ENCODE measurements at regions not wholly inside any gene's neighbourhood (a gene's known extent, or its start where the extent isn't known, plus 50 kb on each side); places are given as distances from the start of the nearest gene placed in this dataset.
"Not testable (repeated sequence)": the region's sequence is repeated elsewhere in the genome, so short reads cannot be mapped to it uniquely, and the experiment has no call there.

DNA sequence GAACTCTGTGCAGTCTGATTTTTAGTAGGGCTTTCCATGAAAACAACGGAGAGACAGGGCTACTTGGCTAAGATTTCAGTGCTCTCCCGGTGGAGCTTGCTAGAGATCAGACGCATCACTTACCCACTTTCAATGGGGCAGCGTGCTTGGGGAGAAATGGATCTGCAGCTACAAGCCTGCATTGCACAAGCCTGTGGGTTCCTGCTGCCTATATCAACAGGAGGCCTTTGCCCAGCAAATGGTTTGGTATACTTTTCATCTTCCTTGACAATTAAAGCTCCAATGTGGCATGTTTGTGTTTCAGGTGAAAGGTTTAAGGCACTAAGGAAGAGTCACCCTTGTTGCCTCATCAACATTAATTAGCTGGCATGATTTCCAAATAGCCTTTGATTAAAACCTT, 136.0 kb upstream of the FOXQ1 start:
- no peak for DNase-seq
- WGBS, 2 donors, result 84 to 91% methylated on average over 4 of the region's 4 CpGs
- Histone ChIP-seq H3K4me1 (no peaks in the 10 kb centered on the region), H3K36me3 (ENCODE audit: low read depth, missing control alignments) (no peaks in the 10 kb centered on the region), H3K27me3 (no peaks in the 10 kb centered on the region), H3K9me3 (no peaks in the 10 kb centered on the region), H3K27ac (no peak overlapping the region), H3K4me3 (no peak overlapping the region)
- TF ChIP-seq POLR2A (IDR thresholded peaks at IDR 0.05), result no peak
- TF ChIP-seq, protein P1, sequence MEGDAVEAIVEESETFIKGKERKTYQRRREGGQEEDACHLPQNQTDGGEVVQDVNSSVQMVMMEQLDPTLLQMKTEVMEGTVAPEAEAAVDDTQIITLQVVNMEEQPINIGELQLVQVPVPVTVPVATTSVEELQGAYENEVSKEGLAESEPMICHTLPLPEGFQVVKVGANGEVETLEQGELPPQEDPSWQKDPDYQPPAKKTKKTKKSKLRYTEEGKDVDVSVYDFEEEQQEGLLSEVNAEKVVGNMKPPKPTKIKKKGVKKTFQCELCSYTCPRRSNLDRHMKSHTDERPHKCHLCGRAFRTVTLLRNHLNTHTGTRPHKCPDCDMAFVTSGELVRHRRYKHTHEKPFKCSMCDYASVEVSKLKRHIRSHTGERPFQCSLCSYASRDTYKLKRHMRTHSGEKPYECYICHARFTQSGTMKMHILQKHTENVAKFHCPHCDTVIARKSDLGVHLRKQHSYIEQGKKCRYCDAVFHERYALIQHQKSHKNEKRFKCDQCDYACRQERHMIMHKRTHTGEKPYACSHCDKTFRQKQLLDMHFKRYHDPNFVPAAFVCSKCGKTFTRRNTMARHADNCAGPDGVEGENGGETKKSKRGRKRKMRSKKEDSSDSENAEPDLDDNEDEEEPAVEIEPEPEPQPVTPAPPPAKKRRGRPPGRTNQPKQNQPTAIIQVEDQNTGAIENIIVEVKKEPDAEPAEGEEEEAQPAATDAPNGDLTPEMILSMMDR (IDR thresholded peaks at IDR 0.05), result no peak
- intact Hi-C loops (cut with DNase I; ENCODE audit: low total_unique reads), result no loop called here

DNA sequence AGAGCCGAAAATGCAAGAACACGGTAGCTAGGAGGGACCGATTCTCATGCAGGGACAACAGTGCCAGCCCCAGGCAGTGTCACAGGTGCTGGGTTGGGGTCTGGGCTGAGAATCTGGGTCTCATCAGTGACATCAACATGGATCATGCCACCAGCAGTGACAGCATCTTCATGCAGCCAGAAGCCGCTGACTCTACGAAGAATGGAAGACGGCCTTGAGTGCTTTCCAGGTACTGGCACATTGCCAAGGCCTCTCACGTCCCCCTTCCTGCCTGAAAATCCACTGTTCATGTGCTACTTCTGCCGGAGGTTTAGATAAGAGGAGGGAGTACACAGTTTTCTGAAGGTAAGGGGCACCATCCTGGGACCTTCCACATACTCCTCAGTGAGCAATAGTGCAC, 141.1 kb upstream of the FOXQ1 start:
- TF ChIP-seq, protein P1 (IDR thresholded peaks at IDR 0.05), result no peak
- no peak for TF ChIP-seq POLR2A (IDR thresholded peaks at IDR 0.05)
- DNase-seq, result peak; percentile 74
- H3K9me3 ChIP-seq, result no peaks in the 10 kb centered on the region
- H3K27ac ChIP-seq, result no peak overlapping the region
- intact Hi-C loops (cut with DNase I; ENCODE audit: low total_unique reads), result no loop called here
- WGBS, 2 donors, result 29 to 58% methylated on average over 7 to 8 of the region's 8 CpGs
- no peaks in the 10 kb centered on the region for H3K4me1 ChIP-seq
- H3K36me3 ChIP-seq (ENCODE audit: low read depth, missing control alignments), result no peaks in the 10 kb centered on the region
- no peaks in the 10 kb centered on the region for H3K27me3 ChIP-seq
- no peak overlapping the region for H3K4me3 ChIP-seq

DNA sequence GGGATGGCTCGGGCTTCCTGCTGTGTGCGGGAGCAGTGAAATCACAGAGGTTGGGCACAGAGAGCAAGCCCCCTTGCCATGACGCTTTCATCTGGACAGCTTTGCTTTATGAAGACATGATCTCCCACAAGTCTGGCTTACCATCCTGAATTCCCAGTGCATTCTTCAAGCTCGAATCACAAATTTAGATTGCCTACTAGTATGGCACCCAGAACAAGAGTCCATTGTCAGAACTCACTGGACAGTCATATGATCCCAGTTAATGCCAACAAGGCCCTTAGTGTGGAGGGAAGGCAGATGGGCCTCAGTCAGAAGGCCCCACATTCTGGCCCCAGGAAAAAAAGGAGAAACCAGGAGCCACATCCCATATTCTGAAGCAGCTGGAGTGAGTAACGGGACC, 147.3 kb upstream of the FOXQ1 start:
- no peaks in the 10 kb centered on the region for H3K36me3 ChIP-seq (ENCODE audit: low read depth, missing control alignments)
- DNase-seq, result no peak
- H3K27ac ChIP-seq, result no peak overlapping the region
- no peaks in the 10 kb centered on the region for H3K4me1 ChIP-seq
- H3K27me3 ChIP-seq, result no peaks in the 10 kb centered on the region
- H3K9me3 ChIP-seq, result no peaks in the 10 kb centered on the region
- WGBS, 2 donors, result 76 to 83% methylated on average over 5 of the region's 5 CpGs
- no peak overlapping the region for H3K4me3 ChIP-seq
- TF ChIP-seq, protein P1 (IDR thresholded peaks at IDR 0.05), result no peak
- TF ChIP-seq POLR2A (IDR thresholded peaks at IDR 0.05), result no peak
- intact Hi-C loops (cut with DNase I; ENCODE audit: low total_unique reads), result no loop called here

DNA sequence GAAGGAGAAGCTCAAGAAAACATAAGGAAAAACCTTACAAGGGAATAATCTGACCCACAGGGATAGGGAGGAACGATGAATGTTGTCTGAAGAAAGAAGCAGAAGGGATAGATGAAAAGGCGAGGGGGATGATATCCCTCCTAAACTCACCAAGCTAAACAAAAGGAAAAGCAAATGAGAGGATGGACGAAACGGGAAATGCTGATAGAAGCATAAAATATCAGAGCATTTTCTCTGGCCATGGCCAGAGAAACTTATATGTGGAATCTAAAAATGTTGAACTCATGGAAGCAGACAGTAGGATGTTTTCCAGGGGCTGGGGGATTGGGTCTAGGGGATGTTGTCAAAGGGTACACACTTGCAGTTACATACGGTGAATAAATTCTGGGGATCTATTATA, 148.4 kb upstream of the FOXQ1 start:
- H3K36me3 ChIP-seq (ENCODE audit: low read depth, missing control alignments), result no peaks in the 10 kb centered on the region
- H3K27me3 ChIP-seq, result no peaks in the 10 kb centered on the region
- no peak overlapping the region for H3K27ac ChIP-seq
- DNase-seq, result no peak
- no peaks in the 10 kb centered on the region for H3K4me1 ChIP-seq
- no peak for TF ChIP-seq POLR2A (IDR thresholded peaks at IDR 0.05)
- TF ChIP-seq, protein P1 (IDR thresholded peaks at IDR 0.05), result no peak
- intact Hi-C loops (cut with DNase I; ENCODE audit: low total_unique reads), result no loop called here
- 68 to 71% methylated on average over 5 of the region's 5 CpGs for WGBS, 2 donors
- no peak overlapping the region for H3K4me3 ChIP-seq
- H3K9me3 ChIP-seq, result no peaks in the 10 kb centered on the region

DNA sequence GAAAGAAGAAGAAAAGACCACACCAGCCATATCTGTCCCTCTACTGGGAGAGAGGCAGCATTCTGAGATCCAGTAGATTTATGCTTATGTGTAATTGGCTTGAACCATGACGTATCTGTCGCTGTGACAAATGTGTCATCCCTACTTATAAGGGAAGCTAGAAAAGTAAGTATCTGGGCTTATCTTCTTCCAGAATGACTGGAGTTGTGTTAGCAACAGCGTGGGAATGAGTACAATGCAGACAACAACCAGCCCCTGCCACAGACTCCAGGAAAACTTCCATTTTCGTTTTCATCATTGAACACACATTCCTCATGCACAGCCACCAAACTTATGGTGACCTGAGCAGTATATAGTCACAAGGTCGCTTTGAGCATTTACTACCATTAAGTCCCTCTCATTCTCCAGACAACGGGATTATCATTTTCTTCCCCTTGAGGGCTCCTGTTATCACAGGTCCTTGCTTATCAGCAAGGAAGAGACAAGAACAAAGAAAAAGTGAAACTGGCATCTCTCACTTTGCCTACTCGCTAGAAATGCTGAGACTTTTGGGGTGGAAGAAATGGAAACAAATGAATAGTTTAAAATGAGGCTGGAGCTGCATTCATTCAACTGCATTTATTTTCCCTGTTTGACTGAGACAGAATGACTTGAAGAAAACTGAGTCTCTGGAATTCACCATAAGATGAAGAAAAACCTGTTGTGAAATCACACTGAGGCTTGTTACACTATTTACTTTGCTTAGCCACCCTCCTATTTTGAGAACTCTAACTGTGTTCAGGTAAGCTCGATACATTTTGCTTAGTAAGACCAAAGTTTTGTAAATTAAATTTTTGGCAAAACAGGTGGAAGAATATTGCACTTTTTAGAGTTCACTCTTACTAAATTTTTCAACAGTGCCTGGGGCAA, 149.3 kb upstream of the FOXQ1 start:
- no peak for TF ChIP-seq POLR2A (IDR thresholded peaks at IDR 0.05)
- TF ChIP-seq, protein P1 (IDR thresholded peaks at IDR 0.05), result no peak
- Histone ChIP-seq H3K36me3 (ENCODE audit: low read depth, missing control alignments) (no peaks in the 10 kb centered on the region), H3K9me3 (no peaks in the 10 kb centered on the region), H3K27me3 (no peaks in the 10 kb centered on the region), H3K4me3 (no peak overlapping the region), H3K4me1 (no peaks in the 10 kb centered on the region), H3K27ac (no peak overlapping the region)
- 68 to 71% methylated on average over 8 of the region's 8 CpGs for WGBS, 2 donors
- no peak for DNase-seq
- intact Hi-C loops (cut with DNase I; ENCODE audit: low total_unique reads), result no loop called here

DNA sequence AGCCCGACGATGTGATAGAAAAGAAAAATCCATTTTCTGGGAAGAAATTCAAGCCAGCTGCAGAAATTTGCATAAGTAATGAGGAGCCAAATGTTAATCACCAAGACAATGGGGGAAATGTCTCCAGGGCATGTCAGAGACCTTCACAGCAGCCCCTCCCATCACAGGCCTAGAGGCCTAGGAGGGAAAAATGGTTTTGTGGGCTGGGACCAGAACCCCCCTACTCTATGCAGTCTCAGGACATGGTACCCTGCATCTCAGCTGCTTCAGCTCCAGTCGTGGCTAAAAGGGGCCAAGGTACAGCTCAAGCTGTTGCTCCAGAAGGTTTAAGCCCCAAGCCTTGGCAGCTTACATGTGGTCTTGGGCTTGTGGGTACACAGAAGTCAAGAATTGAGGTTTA, 155.5 kb upstream of the FOXQ1 start:
- intact Hi-C loops (cut with DNase I; ENCODE audit: low total_unique reads); H3K27me3 ChIP-seq; H3K27ac ChIP-seq; H3K9me3 ChIP-seq; H3K4me3 ChIP-seq; H3K36me3 ChIP-seq (ENCODE audit: low read depth, missing control alignments); DNase-seq; H3K4me1 ChIP-seq: not testable (repeated sequence)
- WGBS, 2 donors, result 75 to 83% methylated on average over 3 of the region's 3 CpGs

All from testis (tissue), 2 donors.